Kidney (tissue), 13 donors: ENCODE measurements at regions not wholly inside any gene's neighbourhood (a gene's known extent, or its start where the extent isn't known, plus 50 kb on each side); places are given as distances from the start of the nearest gene placed in this dataset.
"Not testable (repeated sequence)": the region's sequence is repeated elsewhere in the genome, so short reads cannot be mapped to it uniquely, and the experiment has no call there.

Experiments used
- DNase-seq, 5 donors: peaks; one replicate each; pipeline ENCODE4 v3.0.0-alpha.2; 2013 to 2020
- FAIRE-seq: peaks from 2 replicates; lab custom pipeline; 2012; peaks lifted over from hg19 to GRCh38; lab: Jason Lieb, UNC
- H3K27ac ChIP-seq, 2 donors: one replicate each; pipeline ENCODE4 v1.7.0; 2013; ENCODE audit warnings: low read depth in 2 of 2, low read length in 2 of 2, inconsistent platforms in 1 of 2
- H3K27me3 ChIP-seq: one replicate; pipeline ENCODE4 v1.7.1; 2013; ENCODE audit warnings: low read length, inconsistent platforms; ENCODE audit not compliant: control insufficient read depth, insufficient read depth
- H3K36me3 ChIP-seq, 3 donors: one replicate each; pipeline versions ENCODE4 v1.7.0 to v1.7.1; 2013; ENCODE audit warnings: low read length in 3 of 3, control low read depth in 1 of 3, inconsistent platforms in 1 of 3; ENCODE audit not compliant: insufficient read depth in 3 of 3, control insufficient read depth in 2 of 3
- H3K4me1 ChIP-seq, 3 donors: one replicate each; pipeline versions ENCODE4 v1.7.0 to v1.7.1; 2013; ENCODE audit warnings: low read length in 3 of 3, inconsistent platforms in 1 of 3, low read depth in 1 of 3; ENCODE audit not compliant: control insufficient read depth in 2 of 3, insufficient read depth in 2 of 3
- H3K4me3 ChIP-seq, 3 donors: one replicate each; pipeline versions ENCODE4 v1.7.0 to v1.8.1; 2013; ENCODE audit warnings: low read length in 3 of 3, control low read depth in 1 of 3, inconsistent platforms in 1 of 3
- H3K9ac ChIP-seq, 3 donors: one replicate each; pipeline versions ENCODE4 v1.7.0 to v1.7.1; 2013; ENCODE audit warnings: low read length in 3 of 3, control low read depth in 1 of 3, inconsistent platforms in 1 of 3
- H3K9me3 ChIP-seq, 3 donors: one replicate each; pipeline versions ENCODE4 v1.7.0 to v1.7.1; 2013; ENCODE audit warnings: low read length in 3 of 3, control low read depth in 1 of 3, inconsistent platforms in 1 of 3; ENCODE audit not compliant: control insufficient read depth in 2 of 3, insufficient read depth in 1 of 3
- CTCF ChIP-seq: IDR thresholded peaks from 3 replicates; pipeline ENCODE4 v1.5.1; 2012; ENCODE audit warnings: mild to moderate bottlenecking, moderate library complexity, borderline replicate concordance; ENCODE audit not compliant: insufficient read depth; ENCODE audit errors: extremely low read depth
- intact Hi-C: fragments of 100-400 bp; cut with DNase I; formaldehyde crosslinking; loops from one replicate; pipeline ENCODE4 v1.11.1; 2022
- donor health status: control.
- donor health status: control.
- donor health status: control.
- donor health status: control.
- donor health status: control.
- donor health status: DM: yes; HTN: yes; CAD: no.
- donor health status: Normal renal cell carcinoma (clear cell type).

GRCh38 chr10:59037506-59037905 lies 138.9 kb upstream of the PHYHIPL start:
- H3K4me3 ChIP-seq: no peak overlapping the region
- peak; percentile 73 for FAIRE-seq
- H3K9ac ChIP-seq: no peak overlapping the region
- peaks cover 0 to 14% (median 7%) of the 10 kb centered on the region in 3 donors for H3K4me1 ChIP-seq
- H3K27ac ChIP-seq: peak overlapping the region; percentile 73 to 93
- no peak for DNase-seq
- intact Hi-C loops: no loop called here
- no peaks in the 10 kb centered on the region for H3K36me3 ChIP-seq
- H3K27me3 ChIP-seq: no peaks in the 10 kb centered on the region
- H3K9me3 ChIP-seq: no peaks in the 10 kb centered on the region
- TF ChIP-seq CTCF: no peak

- H3K9ac ChIP-seq, H3K4me1 ChIP-seq, H3K36me3 ChIP-seq, H3K27ac ChIP-seq, H3K27me3 ChIP-seq, H3K9me3 ChIP-seq, FAIRE-seq: not testable (repeated sequence)
- DNase-seq: peak in 1 of 5 donors; percentile 61
- intact Hi-C loops: loop anchor here (5.0 kb wide), 1 partner anchor 71 kb away; no protein-coding TSS in a partner anchor
- H3K4me3 ChIP-seq: peak overlapping the region in 1 of 3 donors; percentile 7
These were observed 133.1 kb upstream of the PHYHIPL start for GRCh38 chr10:59043358-59043757.

- no peak for TF ChIP-seq CTCF
These were observed 129.3 kb upstream of the PHYHIPL start for GRCh38 chr10:59047180-59047579.

GRCh38 chr10:59047957-59048618 lies 128.4 kb upstream of the PHYHIPL start:
- FAIRE-seq (no peak), DNase-seq (no peak)
- intact Hi-C loops: no loop called here
- no peak for TF ChIP-seq CTCF
- Histone ChIP-seq H3K36me3 (no peaks in the 10 kb centered on the region), H3K9ac (no peak overlapping the region), H3K27ac (no peak overlapping the region), H3K4me1 (no peaks in the 10 kb centered on the region), H3K4me3 (no peak overlapping the region), H3K27me3 (no peaks in the 10 kb centered on the region), H3K9me3 (no peaks in the 10 kb centered on the region)

More at GRCh38 chr10:59047180-59047579, 129.3 kb upstream of the PHYHIPL start:
- FAIRE-seq: no peak
- H3K4me1 ChIP-seq: no peaks in the 10 kb centered on the region
- no peak for DNase-seq
- intact Hi-C loops: no loop called here
- H3K36me3 ChIP-seq: no peaks in the 10 kb centered on the region
- no peaks in the 10 kb centered on the region for H3K9me3 ChIP-seq
- H3K27me3 ChIP-seq: no peaks in the 10 kb centered on the region
- no peak overlapping the region for H3K27ac ChIP-seq
- no peak overlapping the region for H3K4me3 ChIP-seq
- no peak overlapping the region for H3K9ac ChIP-seq

- H3K9me3 ChIP-seq, intact Hi-C loops, H3K4me3 ChIP-seq, FAIRE-seq, H3K27me3 ChIP-seq, H3K27ac ChIP-seq, H3K4me1 ChIP-seq, H3K9ac ChIP-seq, H3K36me3 ChIP-seq, DNase-seq: not testable (repeated sequence)
These were observed 122.9 kb upstream of the PHYHIPL start for GRCh38 chr10:59053502-59053901.
